Tibial nerve (tissue), 4 donors: ENCODE measurements at regions not wholly inside any gene's neighbourhood (a gene's known extent, or its start where the extent isn't known, plus 50 kb on each side); places are given as distances from the start of the nearest gene placed in this dataset.

ENCODE experiments used
- DNase-seq, 2 donors: peaks; one replicate each; pipeline ENCODE4 v3.0.0-alpha.2; 2019; ENCODE audit warnings: low spot score in 2 of 2
- H3K27ac ChIP-seq, 4 donors: fragments of 200-600 bp; sonication (generic) in 3 of 4; one replicate each; pipeline ENCODE4 v1.5.1; 2017 to 2019; ENCODE audit warnings: mild to moderate bottlenecking in 1 of 4
- H3K27me3 ChIP-seq, 2 donors: fragments of 200-600 bp; sonication (generic) in 1 of 2; one replicate each; pipeline versions ENCODE4 v1.5.1 to v1.6.0; 2017 to 2019
- H3K36me3 ChIP-seq, 3 donors: fragments of 200-600 bp; sonication (generic); one replicate each; pipeline ENCODE4 v1.5.1; 2018 to 2019
- H3K4me1 ChIP-seq, 4 donors: fragments of 200-600 bp; sonication (generic) in 3 of 4; one replicate each; pipeline ENCODE4 v1.5.1; 2017 to 2019
- H3K4me3 ChIP-seq, 4 donors: fragments of 200-600 bp; sonication (generic) in 3 of 4; one replicate each; pipeline ENCODE4 v1.5.1; 2017 to 2019; ENCODE audit warnings: mild to moderate bottlenecking in 1 of 4, moderate library complexity in 1 of 4
- H3K9me3 ChIP-seq, 4 donors: fragments of 200-600 bp; sonication (generic) in 3 of 4; one replicate each; pipeline ENCODE4 v1.5.1; 2017 to 2019
- CTCF ChIP-seq, 5 experiments: fragments of 200-600 bp in 3 of 5; fragments of 450-650 bp in 2 of 5; sonication (generic) in 3 of 5; IDR thresholded peaks; one replicate each; pipeline ENCODE4 v1.5.1; 2016 to 2019; ENCODE audit warnings: antibody characterized with exemption in 5 of 5, mild to moderate bottlenecking in 3 of 5, moderate library complexity in 2 of 5
- EP300 ChIP-seq, 2 donors: sonication (generic); formaldehyde crosslinking; IDR thresholded peaks; one replicate each; pipeline ENCODE4 v1.6.1; 2017; ENCODE audit warnings: antibody characterized with exemption in 2 of 2, mild to moderate bottlenecking in 1 of 2
- POLR2A ChIP-seq, 2 donors: fragments of 450-650 bp; IDR thresholded peaks; one replicate each; pipeline ENCODE4 v1.6.1; 2017; ENCODE audit warnings: antibody characterized with exemption in 2 of 2, mild to moderate bottlenecking in 2 of 2, moderate library complexity in 2 of 2
- WGBS, 2 donors: methylation state at CpG; one replicate each; pipeline ENCODE4 v1.1.5; 2018; 5-methylcytosine and 5-hydroxymethylcytosine counted together

- no peaks in the 10 kb centered on the region for H3K9me3 ChIP-seq
- no peaks in the 10 kb centered on the region for H3K4me1 ChIP-seq
- H3K27ac ChIP-seq, result no peak overlapping the region
- DNase-seq, result no peak
- H3K27me3 ChIP-seq, result no peaks in the 10 kb centered on the region
- no peaks in the 10 kb centered on the region for H3K36me3 ChIP-seq
- H3K4me3 ChIP-seq, result no peak overlapping the region
- TF ChIP-seq POLR2A (IDR thresholded peaks at IDR 0.05), result no peak
- TF ChIP-seq CTCF (IDR thresholded peaks at IDR 0.05), result no peak
- no peak for TF ChIP-seq EP300 (IDR thresholded peaks at IDR 0.05)
- 83 to 85% methylated on average over 3 of the region's 3 CpGs for WGBS, 2 donors
Observed at GRCh38 chr7:125399408-125399807, 469.8 kb upstream of the POT1 start.

GRCh38 chr7:125396466-125397151 is 467.0 kb upstream of the POT1 start:
- no peak for TF ChIP-seq CTCF (IDR thresholded peaks at IDR 0.05)
- TF ChIP-seq EP300 (IDR thresholded peaks at IDR 0.05), result no peak
- TF ChIP-seq POLR2A (IDR thresholded peaks at IDR 0.05), result no peak
- H3K27me3 ChIP-seq, result no peaks in the 10 kb centered on the region
- H3K4me1 ChIP-seq, result no peaks in the 10 kb centered on the region
- H3K36me3 ChIP-seq, result no peaks in the 10 kb centered on the region
- no peak for DNase-seq
- H3K9me3 ChIP-seq, result no peaks in the 10 kb centered on the region
- no peak overlapping the region for H3K4me3 ChIP-seq
- no peak overlapping the region for H3K27ac ChIP-seq
- 57 to 58% methylated on average over 4 of the region's 4 CpGs for WGBS, 2 donors

GRCh38 chr7:125391921-125392320 is 462.3 kb upstream of the POT1 start:
- Histone ChIP-seq H3K27me3 (no peaks in the 10 kb centered on the region), H3K36me3 (no peaks in the 10 kb centered on the region), H3K9me3 (no peaks in the 10 kb centered on the region), H3K27ac (no peak overlapping the region), H3K4me3 (no peak overlapping the region), H3K4me1 (no peaks in the 10 kb centered on the region)
- TF ChIP-seq EP300 (IDR thresholded peaks at IDR 0.05) (no peak), CTCF (IDR thresholded peaks at IDR 0.05) (no peak), POLR2A (IDR thresholded peaks at IDR 0.05) (no peak)
- 53 to 56% methylated on average over 3 of the region's 3 CpGs for WGBS, 2 donors
- no peak for DNase-seq

- TF ChIP-seq EP300 (IDR thresholded peaks at IDR 0.05) (no peak), CTCF (IDR thresholded peaks at IDR 0.05) (no peak), POLR2A (IDR thresholded peaks at IDR 0.05) (no peak)
- Histone ChIP-seq H3K4me3 (no peak overlapping the region), H3K4me1 (no peaks in the 10 kb centered on the region), H3K36me3 (no peaks in the 10 kb centered on the region), H3K27me3 (no peaks in the 10 kb centered on the region), H3K27ac (no peak overlapping the region), H3K9me3 (no peaks in the 10 kb centered on the region)
- no peak for DNase-seq
- 49 to 65% methylated on average over 3 of the region's 3 CpGs for WGBS, 2 donors
Observed at GRCh38 chr7:125390981-125391380, 461.4 kb upstream of the POT1 start.

- Histone ChIP-seq H3K4me3 (no peak overlapping the region), H3K36me3 (no peaks in the 10 kb centered on the region), H3K9me3 (peaks cover 0 to 8% (median 4%) of the 10 kb centered on the region in 4 donors), H3K27ac (no peak overlapping the region), H3K4me1 (no peaks in the 10 kb centered on the region), H3K27me3 (no peaks in the 10 kb centered on the region)
- WGBS, 2 donors, result 56 to 57% methylated on average over 3 of the region's 3 CpGs
- TF ChIP-seq POLR2A (IDR thresholded peaks at IDR 0.05), result no peak
- no peak for TF ChIP-seq CTCF (IDR thresholded peaks at IDR 0.05)
- no peak for TF ChIP-seq EP300 (IDR thresholded peaks at IDR 0.05)
- DNase-seq, result no peak
Observed at GRCh38 chr7:125386211-125386610, 456.6 kb upstream of the POT1 start.
